ENCODE measurements at regions not wholly inside any gene's neighbourhood (a gene's known extent, or its start where the extent isn't known, plus 50 kb on each side); places are given as distances from the start of the nearest gene placed in this dataset.

DNA sequence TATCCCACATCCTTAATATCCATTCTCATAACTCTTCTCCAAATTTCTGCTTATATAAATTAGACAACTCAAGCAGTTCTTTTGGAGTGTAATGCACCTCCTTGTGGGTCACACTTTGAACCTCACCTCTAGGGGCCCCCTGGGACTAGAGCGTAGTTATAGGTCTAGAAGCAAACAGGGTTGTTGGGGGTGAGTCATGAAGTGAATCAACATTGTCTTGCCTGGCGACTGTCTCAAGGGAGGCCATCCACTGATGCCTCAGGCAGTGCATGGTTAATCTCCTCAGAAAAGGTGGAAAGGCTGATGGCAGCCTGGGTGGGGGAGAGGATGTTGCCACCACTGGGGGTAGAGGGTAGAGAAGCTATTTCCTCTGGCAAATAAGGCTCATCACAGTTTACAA, 129.1 kb downstream of the TNFRSF21 start:
- Histone ChIP-seq H3K4me3 (no peak overlapping the region), H3K36me3 (ENCODE audit: insufficient read depth) (no peaks in the 10 kb centered on the region), H3K79me2 (replicated peaks; ENCODE audit: insufficient read depth) (no peaks in the 10 kb centered on the region), H2AFZ (peak overlapping the region; percentile 74), H3K9me2 (ENCODE audit: insufficient read depth) (0 out of 2 replicates have a peak, but pooled peaks cover 6% of the 10 kb centered on the region), H3K27ac (ENCODE audit: low read depth) (no peak overlapping the region), H3K4me2 (no peak overlapping the region), H3K27me3 (ENCODE audit: insufficient read depth) (no peaks in the 10 kb centered on the region), H3K4me1 (ENCODE audit: insufficient read depth) (no peaks in the 10 kb centered on the region), H4K20me1 (replicated peaks; ENCODE audit: insufficient read depth) (no peaks in the 10 kb centered on the region), H3F3A (replicated peaks; ENCODE audit: low read depth) (no peaks in the 10 kb centered on the region)
- Mint-ChIP-seq H3K4me1 (no peaks in the 10 kb centered on the region), H3K9me3 (no peaks in the 10 kb centered on the region), H3K27ac (peak overlapping the region; percentile 58; the same call in 1 of the 2 replicates), H3K36me3 (ENCODE audit: low read depth) (no peaks in the 10 kb centered on the region), H3K4me3 (no peak overlapping the region), H3K27me3 (ENCODE audit: insufficient read depth, low read depth, poor library complexity) (peaks cover 2% of the 10 kb centered on the region)
- ATAC-seq (no peak), DNase-seq (ENCODE audit: low spot score) (no peak)
- TF ChIP-seq POLR2AphosphoS5 (IDR thresholded peaks at IDR 0.05; ENCODE audit: low read depth): no peak
- no peak for TF ChIP-seq EZH2 (IDR thresholded peaks at IDR 0.05; ENCODE audit: low read depth, unreplicated experiment)
- no peak for TF ChIP-seq NANOG (IDR thresholded peaks at IDR 0.05; ENCODE audit: borderline replicate concordance)
- no peak for TF ChIP-seq CREB1 (CRISPR knock-in tag; IDR thresholded peaks at IDR 0.05; ENCODE audit: low read depth)
- no peak for TF ChIP-seq ZNF114 (CRISPR knock-in tag; IDR thresholded peaks at IDR 0.05)

DNA sequence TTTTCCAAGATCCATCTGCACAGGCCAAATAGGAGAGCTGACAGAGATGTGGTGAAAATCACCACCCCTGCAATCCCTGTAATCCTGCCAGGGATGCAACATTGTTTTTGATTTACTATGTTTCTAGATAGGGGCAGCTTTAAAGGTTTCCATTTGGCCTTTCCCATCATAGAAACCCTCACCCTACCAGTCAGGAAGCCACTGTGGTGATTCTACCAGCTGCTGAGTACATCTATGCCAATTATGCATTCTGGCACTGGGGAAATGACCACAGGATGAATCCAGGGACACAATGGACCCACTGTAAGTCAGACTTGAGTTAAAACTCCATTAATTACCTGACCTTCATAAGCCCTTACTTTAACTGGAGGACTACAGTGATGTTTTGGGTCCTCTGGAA, 130.4 kb downstream of the TNFRSF21 start:
- Histone ChIP-seq H3F3A (replicated peaks; ENCODE audit: low read depth) (no peaks in the 10 kb centered on the region), H4K20me1 (replicated peaks; ENCODE audit: insufficient read depth) (no peaks in the 10 kb centered on the region), H3K79me2 (replicated peaks; ENCODE audit: insufficient read depth) (no peaks in the 10 kb centered on the region), H3K9me2 (ENCODE audit: insufficient read depth) (0 out of 2 replicates have a peak, but pooled peaks cover 6% of the 10 kb centered on the region), H3K27me3 (ENCODE audit: insufficient read depth) (no peaks in the 10 kb centered on the region), H3K36me3 (ENCODE audit: insufficient read depth) (no peaks in the 10 kb centered on the region), H3K4me1 (ENCODE audit: insufficient read depth) (no peaks in the 10 kb centered on the region), H3K27ac (ENCODE audit: low read depth) (no peak overlapping the region), H3K4me2 (no peak overlapping the region), H3K4me3 (no peak overlapping the region), H2AFZ (no peak overlapping the region)
- no peaks in the 10 kb centered on the region for H3K4me1 Mint-ChIP-seq
- no peak for ATAC-seq
- peaks cover 2% of the 10 kb centered on the region for H3K27me3 Mint-ChIP-seq (ENCODE audit: insufficient read depth, low read depth, poor library complexity)
- DNase-seq (ENCODE audit: low spot score): no peak
- no peak overlapping the region for H3K27ac Mint-ChIP-seq
- H3K9me3 Mint-ChIP-seq: no peaks in the 10 kb centered on the region
- no peak overlapping the region for H3K4me3 Mint-ChIP-seq
- no peaks in the 10 kb centered on the region for H3K36me3 Mint-ChIP-seq (ENCODE audit: low read depth)
- TF ChIP-seq ZNF114 (CRISPR knock-in tag; IDR thresholded peaks at IDR 0.05) (no peak), ZNF331 (CRISPR knock-in tag; IDR thresholded peaks at IDR 0.05; ENCODE audit: low read depth) (no peak), EZH2 (IDR thresholded peaks at IDR 0.05; ENCODE audit: low read depth, unreplicated experiment) (no peak), CREB1 (CRISPR knock-in tag; IDR thresholded peaks at IDR 0.05; ENCODE audit: low read depth) (no peak), NANOG (IDR thresholded peaks at IDR 0.05; ENCODE audit: borderline replicate concordance) (no peak)
- TF ChIP-seq, protein P1, sequence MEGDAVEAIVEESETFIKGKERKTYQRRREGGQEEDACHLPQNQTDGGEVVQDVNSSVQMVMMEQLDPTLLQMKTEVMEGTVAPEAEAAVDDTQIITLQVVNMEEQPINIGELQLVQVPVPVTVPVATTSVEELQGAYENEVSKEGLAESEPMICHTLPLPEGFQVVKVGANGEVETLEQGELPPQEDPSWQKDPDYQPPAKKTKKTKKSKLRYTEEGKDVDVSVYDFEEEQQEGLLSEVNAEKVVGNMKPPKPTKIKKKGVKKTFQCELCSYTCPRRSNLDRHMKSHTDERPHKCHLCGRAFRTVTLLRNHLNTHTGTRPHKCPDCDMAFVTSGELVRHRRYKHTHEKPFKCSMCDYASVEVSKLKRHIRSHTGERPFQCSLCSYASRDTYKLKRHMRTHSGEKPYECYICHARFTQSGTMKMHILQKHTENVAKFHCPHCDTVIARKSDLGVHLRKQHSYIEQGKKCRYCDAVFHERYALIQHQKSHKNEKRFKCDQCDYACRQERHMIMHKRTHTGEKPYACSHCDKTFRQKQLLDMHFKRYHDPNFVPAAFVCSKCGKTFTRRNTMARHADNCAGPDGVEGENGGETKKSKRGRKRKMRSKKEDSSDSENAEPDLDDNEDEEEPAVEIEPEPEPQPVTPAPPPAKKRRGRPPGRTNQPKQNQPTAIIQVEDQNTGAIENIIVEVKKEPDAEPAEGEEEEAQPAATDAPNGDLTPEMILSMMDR (conservative IDR thresholded peaks at IDR 0.05; ENCODE audit: low read depth in 2 of 2): no peak
- TF ChIP-seq, protein P2, sequence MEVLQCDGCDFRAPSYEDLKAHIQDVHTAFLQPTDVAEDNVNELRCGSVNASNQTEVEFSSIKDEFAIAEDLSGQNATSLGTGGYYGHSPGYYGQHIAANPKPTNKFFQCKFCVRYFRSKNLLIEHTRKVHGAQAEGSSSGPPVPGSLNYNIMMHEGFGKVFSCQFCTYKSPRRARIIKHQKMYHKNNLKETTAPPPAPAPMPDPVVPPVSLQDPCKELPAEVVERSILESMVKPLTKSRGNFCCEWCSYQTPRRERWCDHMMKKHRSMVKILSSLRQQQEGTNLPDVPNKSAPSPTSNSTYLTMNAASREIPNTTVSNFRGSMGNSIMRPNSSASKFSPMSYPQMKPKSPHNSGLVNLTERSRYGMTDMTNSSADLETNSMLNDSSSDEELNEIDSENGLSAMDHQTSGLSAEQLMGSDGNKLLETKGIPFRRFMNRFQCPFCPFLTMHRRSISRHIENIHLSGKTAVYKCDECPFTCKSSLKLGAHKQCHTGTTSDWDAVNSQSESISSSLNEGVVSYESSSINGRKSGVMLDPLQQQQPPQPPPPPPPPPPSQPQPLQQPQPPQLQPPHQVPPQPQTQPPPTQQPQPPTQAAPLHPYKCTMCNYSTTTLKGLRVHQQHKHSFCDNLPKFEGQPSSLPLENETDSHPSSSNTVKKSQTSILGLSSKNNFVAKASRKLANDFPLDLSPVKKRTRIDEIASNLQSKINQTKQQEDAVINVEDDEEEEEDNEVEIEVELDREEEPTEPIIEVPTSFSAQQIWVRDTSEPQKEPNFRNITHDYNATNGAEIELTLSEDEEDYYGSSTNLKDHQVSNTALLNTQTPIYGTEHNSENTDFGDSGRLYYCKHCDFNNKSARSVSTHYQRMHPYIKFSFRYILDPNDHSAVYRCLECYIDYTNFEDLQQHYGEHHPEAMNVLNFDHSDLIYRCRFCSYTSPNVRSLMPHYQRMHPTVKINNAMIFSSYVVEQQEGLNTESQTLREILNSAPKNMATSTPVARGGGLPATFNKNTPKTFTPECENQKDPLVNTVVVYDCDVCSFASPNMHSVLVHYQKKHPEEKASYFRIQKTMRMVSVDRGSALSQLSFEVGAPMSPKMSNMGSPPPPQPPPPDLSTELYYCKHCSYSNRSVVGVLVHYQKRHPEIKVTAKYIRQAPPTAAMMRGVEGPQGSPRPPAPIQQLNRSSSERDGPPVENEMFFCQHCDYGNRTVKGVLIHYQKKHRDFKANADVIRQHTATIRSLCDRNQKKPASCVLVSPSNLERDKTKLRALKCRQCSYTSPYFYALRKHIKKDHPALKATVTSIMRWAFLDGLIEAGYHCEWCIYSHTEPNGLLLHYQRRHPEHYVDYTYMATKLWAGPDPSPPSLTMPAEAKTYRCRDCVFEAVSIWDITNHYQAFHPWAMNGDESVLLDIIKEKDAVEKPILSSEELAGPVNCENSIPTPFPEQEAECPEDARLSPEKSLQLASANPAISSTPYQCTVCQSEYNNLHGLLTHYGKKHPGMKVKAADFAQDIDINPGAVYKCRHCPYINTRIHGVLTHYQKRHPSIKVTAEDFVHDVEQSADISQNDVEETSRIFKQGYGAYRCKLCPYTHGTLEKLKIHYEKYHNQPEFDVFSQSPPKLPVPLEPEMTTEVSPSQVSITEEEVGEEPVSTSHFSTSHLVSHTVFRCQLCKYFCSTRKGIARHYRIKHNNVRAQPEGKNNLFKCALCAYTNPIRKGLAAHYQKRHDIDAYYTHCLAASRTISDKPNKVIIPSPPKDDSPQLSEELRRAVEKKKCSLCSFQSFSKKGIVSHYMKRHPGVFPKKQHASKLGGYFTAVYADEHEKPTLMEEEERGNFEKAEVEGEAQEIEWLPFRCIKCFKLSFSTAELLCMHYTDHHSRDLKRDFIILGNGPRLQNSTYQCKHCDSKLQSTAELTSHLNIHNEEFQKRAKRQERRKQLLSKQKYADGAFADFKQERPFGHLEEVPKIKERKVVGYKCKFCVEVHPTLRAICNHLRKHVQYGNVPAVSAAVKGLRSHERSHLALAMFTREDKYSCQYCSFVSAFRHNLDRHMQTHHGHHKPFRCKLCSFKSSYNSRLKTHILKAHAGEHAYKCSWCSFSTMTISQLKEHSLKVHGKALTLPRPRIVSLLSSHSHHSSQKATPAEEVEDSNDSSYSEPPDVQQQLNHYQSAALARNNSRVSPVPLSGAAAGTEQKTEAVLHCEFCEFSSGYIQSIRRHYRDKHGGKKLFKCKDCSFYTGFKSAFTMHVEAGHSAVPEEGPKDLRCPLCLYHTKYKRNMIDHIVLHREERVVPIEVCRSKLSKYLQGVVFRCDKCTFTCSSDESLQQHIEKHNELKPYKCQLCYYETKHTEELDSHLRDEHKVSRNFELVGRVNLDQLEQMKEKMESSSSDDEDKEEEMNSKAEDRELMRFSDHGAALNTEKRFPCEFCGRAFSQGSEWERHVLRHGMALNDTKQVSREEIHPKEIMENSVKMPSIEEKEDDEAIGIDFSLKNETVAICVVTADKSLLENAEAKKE (CRISPR knock-in tag; IDR thresholded peaks at IDR 0.05): no peak
- TF ChIP-seq, protein P3, sequence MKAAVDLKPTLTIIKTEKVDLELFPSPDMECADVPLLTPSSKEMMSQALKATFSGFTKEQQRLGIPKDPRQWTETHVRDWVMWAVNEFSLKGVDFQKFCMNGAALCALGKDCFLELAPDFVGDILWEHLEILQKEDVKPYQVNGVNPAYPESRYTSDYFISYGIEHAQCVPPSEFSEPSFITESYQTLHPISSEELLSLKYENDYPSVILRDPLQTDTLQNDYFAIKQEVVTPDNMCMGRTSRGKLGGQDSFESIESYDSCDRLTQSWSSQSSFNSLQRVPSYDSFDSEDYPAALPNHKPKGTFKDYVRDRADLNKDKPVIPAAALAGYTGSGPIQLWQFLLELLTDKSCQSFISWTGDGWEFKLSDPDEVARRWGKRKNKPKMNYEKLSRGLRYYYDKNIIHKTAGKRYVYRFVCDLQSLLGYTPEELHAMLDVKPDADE (IDR thresholded peaks at IDR 0.05): no peak

All from GM23338 (cell line).